H1 (cell line): ENCODE measurements at regions not wholly inside any gene's neighbourhood (a gene's known extent, or its start where the extent isn't known, plus 50 kb on each side); places are given as distances from the start of the nearest gene placed in this dataset.

ENCODE experiments used
- CTCF ChIA-PET: fragments of 300-600 bp; sonication (Branson Sonifier 250); formaldehyde crosslinking; loops from one replicate; lab custom pipeline; 2021; ENCODE audit not compliant: partially characterized antibody; lab: Charles Lee
- POLR2A ChIA-PET: fragments of 300-600 bp; sonication (Branson Sonifier 250); formaldehyde crosslinking; loops from one replicate; lab custom pipeline; 2021; ENCODE audit warnings: inconsistent platforms; ENCODE audit not compliant: partially characterized antibody; lab: Charles Lee
- DNase-seq, 2 experiments: peaks; one replicate each; pipeline versions ENCODE4 v3.0.0 to v3.0.0-alpha.2; 2010 to 2022; ENCODE audit warnings: low spot score in 2 of 2, low read depth in 1 of 2, mixed read lengths in 1 of 2
- FAIRE-seq: peaks from 2 replicates; lab custom pipeline; 2011; peaks lifted over from hg19 to GRCh38; lab: Jason Lieb, UNC
- H2AFZ ChIP-seq: 2 replicates; pipeline ENCODE4 v1.8.1; 2012; ENCODE audit warnings: low read length, inconsistent platforms
- H2AK5ac ChIP-seq: 2 replicates; pipeline ENCODE4 v1.6.1; 2013; ENCODE audit warnings: low read depth, low read length
- H2BK120ac ChIP-seq: replicated peaks from 2 replicates; pipeline ENCODE3; 2013; ENCODE audit warnings: low read depth, low read length, inconsistent platforms
- H2BK12ac ChIP-seq: 2 replicates; pipeline ENCODE4 v1.6.1; 2013; ENCODE audit warnings: low read depth, low read length
- H2BK15ac ChIP-seq: 2 replicates; pipeline ENCODE4 v1.6.1; 2013; ENCODE audit warnings: low read length
- H2BK20ac ChIP-seq: 2 replicates; pipeline ENCODE4 v1.6.1; 2013; ENCODE audit warnings: low read length
- H2BK5ac ChIP-seq: 2 replicates; pipeline ENCODE4 v1.6.1; 2013; ENCODE audit warnings: low read depth, low read length
- H3K14ac ChIP-seq: 2 replicates; pipeline ENCODE4 v1.6.1; 2013; ENCODE audit warnings: inconsistent platforms; ENCODE audit not compliant: insufficient read length
- H3K18ac ChIP-seq: 2 replicates; pipeline ENCODE4 v1.6.1; 2013; ENCODE audit warnings: low read length; ENCODE audit errors: extremely low read depth
- H3K23ac ChIP-seq: 2 replicates; pipeline ENCODE4 v1.6.1; 2013; ENCODE audit warnings: inconsistent platforms; ENCODE audit not compliant: insufficient read length
- H3K23me2 ChIP-seq: 2 replicates; pipeline ENCODE4 v1.6.1; 2013; ENCODE audit warnings: low read depth, low read length
- H3K27ac ChIP-seq: 2 replicates; pipeline ENCODE4 v1.6.1; 2011; ENCODE audit warnings: low read depth, low read length, inconsistent platforms
- H3K27me3 ChIP-seq, 4 experiments: replicated peaks in 1 of 4; 1 replicate in 1 of 4; 2 replicates in 3 of 4; pipeline versions ENCODE4 v1.6.1 to v1.8.1; 2011 to 2013; ENCODE audit warnings: low read length in 3 of 4, mild to moderate bottlenecking in 3 of 4, inconsistent platforms in 2 of 4, mixed read lengths in 2 of 4, moderate library complexity in 1 of 4; ENCODE audit not compliant: control insufficient read depth in 3 of 4, insufficient read depth in 3 of 4; ENCODE audit errors: extremely low read depth in 1 of 4
- H3K36me3 ChIP-seq, 4 experiments: 2 replicates each; pipeline versions ENCODE4 v1.6.1 to v1.8.1; 2011 to 2013; ENCODE audit warnings: mild to moderate bottlenecking in 4 of 4, low read length in 3 of 4, moderate library complexity in 2 of 4, control low read depth in 1 of 4, inconsistent platforms in 1 of 4; ENCODE audit not compliant: insufficient read depth in 4 of 4, control insufficient read depth in 2 of 4
- H3K4ac ChIP-seq: replicated peaks from 2 replicates; pipeline ENCODE3; 2013; ENCODE audit warnings: low read length, low read depth, mixed read lengths, inconsistent platforms; ENCODE audit not compliant: insufficient read length
- H3K4me1 ChIP-seq, 4 experiments: replicated peaks in 1 of 4; 1 replicate in 1 of 4; 2 replicates in 3 of 4; pipeline versions ENCODE4 v1.6.1 to v1.8.1; 2011 to 2013; ENCODE audit warnings: low read length in 3 of 4, inconsistent platforms in 2 of 4, mixed read lengths in 1 of 4; ENCODE audit not compliant: insufficient read depth in 4 of 4, control insufficient read depth in 3 of 4
- H3K4me2 ChIP-seq, 2 experiments: 2 replicates each; pipeline versions ENCODE4 v1.6.1 to v1.8.1; 2011 to 2013; ENCODE audit warnings: low read depth in 2 of 2, low read length in 2 of 2, control low read depth in 1 of 2, inconsistent platforms in 1 of 2, mild to moderate bottlenecking in 1 of 2; ENCODE audit not compliant: insufficient read depth in 1 of 2
- H3K4me3 ChIP-seq, 4 experiments: fragments of 200-600, 300-600 bp in 1 of 4; sonication (generic), shearing (Covaris generic), sonication (Bioruptor Twin) in 1 of 4; 2 replicates each; pipeline versions ENCODE4 v1.5.1 to v1.8.1; 2011 to 2016; ENCODE audit warnings: low read length in 4 of 4, low read depth in 3 of 4, control low read depth in 2 of 4, inconsistent platforms in 2 of 4, mild to moderate bottlenecking in 2 of 4, mixed read lengths in 1 of 4, moderate library complexity in 1 of 4; ENCODE audit not compliant: insufficient read depth in 2 of 4; ENCODE audit errors: extremely low read depth in 1 of 4
- H3K56ac ChIP-seq: replicated peaks from 2 replicates; pipeline ENCODE3; 2013; ENCODE audit warnings: low read depth, mild to moderate bottlenecking, mixed read lengths, low read length, inconsistent platforms; ENCODE audit not compliant: insufficient read length
- H3K79me1 ChIP-seq: 2 replicates; pipeline ENCODE4 v1.6.1; 2013; ENCODE audit warnings: low read depth, low read length, control low read depth
- H3K79me2 ChIP-seq, 2 experiments: 2 replicates each; pipeline versions ENCODE4 v1.6.1 to v1.8.1; 2012 to 2013; ENCODE audit warnings: low read length in 2 of 2, mild to moderate bottlenecking in 2 of 2, inconsistent platforms in 1 of 2; ENCODE audit not compliant: insufficient read depth in 2 of 2, control insufficient read depth in 1 of 2
- H3K9ac ChIP-seq, 4 experiments: replicated peaks in 1 of 4; 1 replicate in 1 of 4; 2 replicates in 3 of 4; pipeline versions ENCODE4 v1.6.1 to v1.8.1; 2011 to 2013; ENCODE audit warnings: low read depth in 3 of 4, low read length in 3 of 4, control low read depth in 2 of 4, mild to moderate bottlenecking in 2 of 4, moderate library complexity in 2 of 4, inconsistent platforms in 1 of 4; ENCODE audit errors: extremely low read depth in 1 of 4
- H3K9me3 ChIP-seq, 2 experiments: 2 replicates each; pipeline versions ENCODE4 v1.6.1 to v1.8.1; 2012 to 2013; ENCODE audit warnings: mild to moderate bottlenecking in 2 of 2, moderate library complexity in 2 of 2, control low read depth in 1 of 2, inconsistent platforms in 1 of 2, low read depth in 1 of 2, low read length in 1 of 2, mixed read lengths in 1 of 2; ENCODE audit not compliant: insufficient read depth in 2 of 2
- H4K20me1 ChIP-seq, 2 experiments: replicated peaks in 1 of 2; 2 replicates each; pipeline versions ENCODE3 to v1.8.1; 2011 to 2013; ENCODE audit warnings: inconsistent platforms in 2 of 2, low read length in 2 of 2, mild to moderate bottlenecking in 1 of 2; ENCODE audit not compliant: insufficient read depth in 2 of 2, control insufficient read depth in 1 of 2
- H4K5ac ChIP-seq: 2 replicates; pipeline ENCODE4 v1.6.1; 2013; ENCODE audit warnings: low read length, low read depth, mixed read lengths, inconsistent platforms; ENCODE audit not compliant: insufficient read length
- H4K8ac ChIP-seq: 2 replicates; pipeline ENCODE4 v1.8.0; 2013; ENCODE audit warnings: mild to moderate bottlenecking, moderate library complexity, low read length, inconsistent platforms; ENCODE audit not compliant: insufficient read depth; ENCODE audit errors: extremely low read depth
- H4K91ac ChIP-seq: replicated peaks from 2 replicates; pipeline ENCODE3; 2013; ENCODE audit warnings: low read length, mixed read lengths, inconsistent platforms; ENCODE audit not compliant: insufficient read length
- ASH2L ChIP-seq: fragments of 200-600, 300-600 bp; sonication (generic); IDR thresholded peaks from one replicate; pipeline ENCODE4 v1.7.1; 2017; ENCODE audit warnings: low read length
- BCL11A ChIP-seq, 2 experiments: IDR thresholded peaks; one replicate each; pipeline ENCODE4 v1.6.1; 2011; ENCODE audit warnings: low read depth in 2 of 2, low read length in 2 of 2, mild to moderate bottlenecking in 2 of 2
- BRCA1 ChIP-seq: IDR thresholded peaks from 2 replicates; pipeline ENCODE4 v1.6.1; 2012; ENCODE audit warnings: low read depth, low read length, improper control_type of control experiment
- CBX8 ChIP-seq: fragments of 300-800, 300-1000 bp; sonication (generic); IDR thresholded peaks from 2 replicates; pipeline ENCODE4 v1.7.1; 2016; ENCODE audit warnings: low read depth, low read length, borderline replicate concordance
- CHD1 ChIP-seq: IDR thresholded peaks from 2 replicates; pipeline ENCODE4 v1.6.1; 2012; ENCODE audit warnings: low read depth, low read length, improper control_type of control experiment
- GTF2F1 ChIP-seq: IDR thresholded peaks from 2 replicates; pipeline ENCODE4 v1.6.1; 2012; ENCODE audit warnings: low read depth, low read length, improper control_type of control experiment, borderline replicate concordance
- HDAC6 ChIP-seq: IDR thresholded peaks from one replicate; pipeline ENCODE4 v1.7.1; 2012; ENCODE audit warnings: low read depth, mild to moderate bottlenecking, inconsistent platforms, low read length, moderate library complexity
- KDM1A ChIP-seq: fragments of 200-600, 300-600 bp; sonication (generic); IDR thresholded peaks from 2 replicates; pipeline ENCODE4 v1.7.1; 2016; ENCODE audit warnings: mild to moderate bottlenecking, low read length, borderline replicate concordance
- KDM4A ChIP-seq: IDR thresholded peaks from one replicate; pipeline ENCODE4 v1.7.1; 2012; ENCODE audit warnings: low read depth, mild to moderate bottlenecking, moderate library complexity, low read length, inconsistent platforms; ENCODE audit not compliant: severe bottlenecking
- MAX ChIP-seq: IDR thresholded peaks from 2 replicates; pipeline ENCODE4 v1.6.1; 2012; ENCODE audit warnings: inconsistent platforms
- NRF1 ChIP-seq: IDR thresholded peaks from 2 replicates; pipeline ENCODE4 v1.6.1; 2011; ENCODE audit warnings: mild to moderate bottlenecking, low read depth, low read length, improper control_type of control experiment
- POLR2AphosphoS5 ChIP-seq: IDR thresholded peaks from 2 replicates; pipeline ENCODE4 v1.6.1; 2011; ENCODE audit warnings: low read depth, low read length
- SAP30 ChIP-seq: fragments of 300-600 bp; sonication (generic); IDR thresholded peaks from 2 replicates; pipeline ENCODE4 v1.7.1; 2012; ENCODE audit warnings: low read length, moderate library complexity, mild to moderate bottlenecking, inconsistent platforms; ENCODE audit not compliant: insufficient read depth, insufficient replicate concordance
- SIN3A ChIP-seq, 2 experiments: IDR thresholded peaks in 1 of 2; conservative IDR thresholded peaks in 1 of 2; 2 replicates each; pipeline ENCODE4 v1.6.1; 2011 to 2012; ENCODE audit warnings: low read length in 2 of 2, improper control_type of control experiment in 1 of 2, low read depth in 1 of 2, mild to moderate bottlenecking in 1 of 2
- WGBS, 2 experiments: shearing (Covaris generic) in 1 of 2; methylation state at CpG; one replicate each; pipeline versions ENCODE4 v1.1.6 to v1.1.7; 2013 to 2015; ENCODE audit warnings: low lambda C conversion rate in 2 of 2, mixed read lengths in 2 of 2, inconsistent platforms in 1 of 2, low coverage in 1 of 2, missing lambda C conversion rate in 1 of 2; ENCODE audit not compliant: insufficient replicate concordance in 2 of 2, insufficient coverage in 1 of 2, insufficient read length in 1 of 2; ENCODE audit errors: extremely low coverage in 1 of 2, missing lambda C conversion rate in 1 of 2; 5-methylcytosine and 5-hydroxymethylcytosine counted together

GRCh38 chr2:226380679-226381078, 418.9 kb downstream of the IRS1 start:
- no peak for FAIRE-seq
- no peak overlapping the region for H3K9ac ChIP-seq
- no peak overlapping the region for H3K4ac ChIP-seq
- no peak overlapping the region for H3K4me2 ChIP-seq
- H3K4me3 ChIP-seq: no peak overlapping the region
- H2BK120ac ChIP-seq: no peak overlapping the region
- H4K91ac ChIP-seq: no peak overlapping the region
- H3K36me3 ChIP-seq: no peaks in the 10 kb centered on the region
- H3K27ac ChIP-seq: no peak overlapping the region
- no peak overlapping the region for H3K14ac ChIP-seq
- no peak overlapping the region for H2AFZ ChIP-seq
- H3K4me1 ChIP-seq: no peaks in the 10 kb centered on the region
- 94% methylated on average over 6 of the region's 6 CpGs; no CpG with 5 or more reads in 1 of the 2 experiments for WGBS, 2 experiments
- H2AK5ac ChIP-seq: no peak overlapping the region
- no peak overlapping the region for H3K23ac ChIP-seq
- no peak overlapping the region for H4K5ac ChIP-seq
- H3K56ac ChIP-seq: no peak overlapping the region
- ChIA-PET CTCF (interaction anchor here (1.6 kb wide), 1 partner anchor 698 kb away, joined by 5 read pairs; no protein-coding TSS in a partner anchor), POLR2A (no interaction called here)
- no peak overlapping the region for H2BK20ac ChIP-seq
- DNase-seq: no peak
- H3K27me3 ChIP-seq: no peaks in the 10 kb centered on the region
- H2BK15ac ChIP-seq: no peak overlapping the region
- H3K79me1 ChIP-seq: no peaks in the 10 kb centered on the region
- no peaks in the 10 kb centered on the region for H3K23me2 ChIP-seq
- no peaks in the 10 kb centered on the region for H4K20me1 ChIP-seq
- peak overlapping the region; percentile 39; the same call in 1 of the 2 replicates for H2BK12ac ChIP-seq
- no peaks in the 10 kb centered on the region for H3K79me2 ChIP-seq
- H4K8ac ChIP-seq: no peak overlapping the region
- H3K18ac ChIP-seq: no peak overlapping the region
- H3K9me3 ChIP-seq: no peaks in the 10 kb centered on the region
- no peak overlapping the region for H2BK5ac ChIP-seq
- no peak for TF ChIP-seq NRF1
- TF ChIP-seq KDM1A: no peak
- no peak for TF ChIP-seq CBX8
- TF ChIP-seq GTF2F1: no peak
- no peak for TF ChIP-seq SAP30
- TF ChIP-seq SIN3A (conservative IDR thresholded peaks at IDR 0.05 in 1 of 2, IDR thresholded peaks at IDR 0.05 in 1 of 2; ENCODE audit: low read depth in 1 of 2, low read length in 2 of 2): no peak
- no peak for TF ChIP-seq POLR2AphosphoS5
- TF ChIP-seq CHD1: no peak
- TF ChIP-seq BRCA1: no peak
- no peak for TF ChIP-seq KDM4A
- TF ChIP-seq MAX: no peak
- no peak for TF ChIP-seq HDAC6
- TF ChIP-seq BCL11A (IDR thresholded peaks at IDR 0.05; ENCODE audit: low read depth in 2 of 2, low read length in 2 of 2): no peak
- no peak for TF ChIP-seq ASH2L
